ENCODE measurements at regions not wholly inside any gene's neighbourhood (a gene's known extent, or its start where the extent isn't known, plus 50 kb on each side); places are given as distances from the start of the nearest gene placed in this dataset.

- Histone ChIP-seq H3K27ac (ENCODE audit: low read depth) (no peak overlapping the region), H3K36me3 (ENCODE audit: insufficient read depth) (no peaks in the 10 kb centered on the region), H3K4me3 (ENCODE audit: low read depth, low read length) (no peak overlapping the region), H3K4me1 (ENCODE audit: insufficient read depth) (no peaks in the 10 kb centered on the region)
- WGBS = 81% methylated on average over 2 of the region's 2 CpGs
- DNase-seq (ENCODE audit: extremely low spot score) = no peak
Observed at GRCh38 chrX:149259241-149259640, 245.9 kb downstream of the IDS start.

- no peaks in the 10 kb centered on the region for H3K4me1 ChIP-seq (ENCODE audit: insufficient read depth)
Observed at GRCh38 chrX:149255860-149256259, 249.2 kb downstream of the IDS start.

GRCh38 chrX:149248073-149248625 is 257.0 kb downstream of the IDS start:
- no peak overlapping the region for H3K4me3 ChIP-seq (ENCODE audit: low read depth, low read length)
- no peak for DNase-seq (ENCODE audit: extremely low spot score)
- H3K36me3 ChIP-seq (ENCODE audit: insufficient read depth) = no peaks in the 10 kb centered on the region
- WGBS = 67% methylated on average over 3 of the region's 3 CpGs
- no peaks in the 10 kb centered on the region for H3K4me1 ChIP-seq (ENCODE audit: insufficient read depth)
- no peak overlapping the region for H3K27ac ChIP-seq (ENCODE audit: low read depth)

More at GRCh38 chrX:149255860-149256259, 249.2 kb downstream of the IDS start:
- DNase-seq (ENCODE audit: extremely low spot score) = no peak
- Histone ChIP-seq H3K36me3 (ENCODE audit: insufficient read depth) (no peaks in the 10 kb centered on the region), H3K27ac (ENCODE audit: low read depth) (no peak overlapping the region), H3K4me3 (ENCODE audit: low read depth, low read length) (no peak overlapping the region)
- 90% methylated on average over 1 of the region's 1 CpG for WGBS

DNA sequence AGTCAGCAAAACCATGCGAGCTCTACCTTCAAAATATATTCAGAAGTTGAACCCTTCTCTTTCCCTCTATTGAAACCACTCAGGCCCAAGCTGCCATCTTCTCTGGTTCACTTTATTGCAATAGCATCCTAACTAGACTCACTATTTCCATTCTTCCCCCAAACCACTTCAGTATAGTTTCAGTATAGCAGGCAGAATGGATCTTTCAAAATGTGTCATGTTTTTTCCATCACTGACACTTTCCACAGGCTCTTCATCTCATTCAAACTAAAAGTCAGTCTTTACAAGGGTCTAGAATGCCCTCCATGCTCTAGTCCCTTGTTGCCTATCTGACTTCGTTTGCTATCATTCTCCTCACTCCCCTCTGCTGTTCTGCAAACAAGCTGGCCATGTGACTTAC is 274.4 kb downstream of the IDS start:
- DNase-seq (ENCODE audit: extremely low spot score) = no peak
- Histone ChIP-seq H3K4me3 (ENCODE audit: low read depth, low read length) (no peak overlapping the region), H3K4me1 (ENCODE audit: insufficient read depth) (no peaks in the 10 kb centered on the region), H3K27ac (ENCODE audit: low read depth) (no peak overlapping the region), H3K36me3 (ENCODE audit: insufficient read depth) (no peaks in the 10 kb centered on the region)
- WGBS = 80% methylated on average over 2 of the region's 2 CpGs

DNA sequence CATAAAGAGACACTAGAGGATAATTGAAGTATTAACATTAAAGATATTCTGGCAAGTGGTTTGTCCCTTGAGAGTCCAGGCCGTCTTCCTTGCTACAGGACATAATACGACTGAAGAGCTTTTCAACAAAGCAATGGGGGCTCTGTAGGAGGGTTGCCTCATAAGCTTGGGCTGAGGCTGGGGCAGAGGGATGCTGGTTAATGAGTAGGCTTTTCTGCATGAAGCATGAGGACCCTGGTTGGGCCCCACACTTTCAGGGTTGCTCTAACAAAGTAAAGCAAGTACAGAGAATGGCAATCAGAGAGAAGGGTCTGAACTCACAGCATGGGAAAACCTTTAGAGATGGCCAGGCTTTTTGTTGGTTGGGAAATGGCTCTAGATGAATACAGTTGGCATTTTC is 281.3 kb downstream of the IDS start:
- no peaks in the 10 kb centered on the region for H3K36me3 ChIP-seq (ENCODE audit: insufficient read depth)
- no peak for DNase-seq (ENCODE audit: extremely low spot score)
- H3K4me3 ChIP-seq (ENCODE audit: low read depth, low read length) = no peak overlapping the region
- 84% methylated on average over 2 of the region's 2 CpGs for WGBS
- no peak overlapping the region for H3K27ac ChIP-seq (ENCODE audit: low read depth)
- no peaks in the 10 kb centered on the region for H3K4me1 ChIP-seq (ENCODE audit: insufficient read depth)

GRCh38 chrX:149222040-149222439 is 283.1 kb downstream of the IDS start:
- WGBS = 63% methylated on average over 1 of the region's 1 CpG
- H3K36me3 ChIP-seq (ENCODE audit: insufficient read depth) = no peaks in the 10 kb centered on the region
- H3K4me1 ChIP-seq (ENCODE audit: insufficient read depth) = no peaks in the 10 kb centered on the region

GRCh38 chrX:149221230-149221629 is 283.9 kb downstream of the IDS start:
- DNase-seq (ENCODE audit: extremely low spot score) = no peak
- no peak overlapping the region for H3K4me3 ChIP-seq (ENCODE audit: low read depth, low read length)
- H3K27ac ChIP-seq (ENCODE audit: low read depth) = no peak overlapping the region
- 19% methylated on average over 6 of the region's 6 CpGs for WGBS
- no peaks in the 10 kb centered on the region for H3K4me1 ChIP-seq (ENCODE audit: insufficient read depth)
- H3K36me3 ChIP-seq (ENCODE audit: insufficient read depth) = no peaks in the 10 kb centered on the region

More at GRCh38 chrX:149222040-149222439, 283.1 kb downstream of the IDS start:
- Histone ChIP-seq H3K4me3 (ENCODE audit: low read depth, low read length) (no peak overlapping the region), H3K27ac (ENCODE audit: low read depth) (no peak overlapping the region)
- no peak for DNase-seq (ENCODE audit: extremely low spot score)

GRCh38 chrX:149213264-149213663 is 291.8 kb downstream of the IDS start:
- no peak for DNase-seq (ENCODE audit: extremely low spot score)
- Histone ChIP-seq H3K4me3 (ENCODE audit: low read depth, low read length) (no peak overlapping the region), H3K4me1 (ENCODE audit: insufficient read depth) (no peaks in the 10 kb centered on the region), H3K36me3 (ENCODE audit: insufficient read depth) (no peaks in the 10 kb centered on the region), H3K27ac (ENCODE audit: low read depth) (no peak overlapping the region)
- 50% methylated on average over 1 of the region's 1 CpG for WGBS

DNA sequence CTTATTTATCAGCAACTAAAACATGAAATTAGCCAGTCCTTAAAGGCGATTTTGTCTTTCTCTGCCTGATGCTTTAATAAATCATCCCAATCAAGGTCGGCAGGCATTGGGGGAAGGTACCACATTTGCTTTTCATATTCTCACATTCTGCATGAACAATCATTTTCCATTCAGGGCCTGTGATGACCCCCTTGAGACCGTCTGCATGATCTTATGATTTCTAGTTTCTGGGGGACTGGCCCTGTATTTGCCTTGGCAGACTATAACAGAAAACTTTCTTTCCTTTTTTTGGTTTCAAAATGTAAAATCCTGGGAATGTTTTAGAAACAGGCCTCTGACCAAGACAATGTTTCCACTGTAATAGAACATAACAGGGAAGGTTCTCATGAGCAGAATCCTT is 296.8 kb downstream of the IDS start:
- WGBS = 73% methylated on average over 3 of the region's 3 CpGs
- no peak for DNase-seq (ENCODE audit: extremely low spot score)
- no peaks in the 10 kb centered on the region for H3K36me3 ChIP-seq (ENCODE audit: insufficient read depth)

DNA sequence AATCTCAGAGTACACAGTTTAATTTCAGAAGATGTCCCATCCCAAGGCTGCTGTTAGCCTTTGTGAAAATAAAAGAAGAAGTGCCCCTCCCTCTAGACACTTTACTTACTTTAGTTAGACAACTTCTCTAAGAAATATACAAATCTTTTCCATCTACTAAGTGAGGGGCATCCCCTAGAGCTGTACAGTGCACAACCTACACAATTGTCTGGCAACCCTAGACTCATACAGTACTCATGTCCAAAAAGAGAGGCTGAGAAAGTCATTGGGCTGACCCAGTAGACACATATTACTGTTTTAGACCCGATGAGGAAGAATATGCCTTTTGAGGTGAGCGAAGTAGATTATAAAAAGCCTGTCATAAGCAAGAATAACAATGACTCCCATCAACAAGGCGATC is 297.6 kb downstream of the IDS start:
- WGBS = 91% methylated on average over 3 of the region's 3 CpGs
- H3K4me3 ChIP-seq (ENCODE audit: low read depth, low read length) = no peak overlapping the region
- H3K4me1 ChIP-seq (ENCODE audit: insufficient read depth) = no peaks in the 10 kb centered on the region
- H3K36me3 ChIP-seq (ENCODE audit: insufficient read depth) = no peaks in the 10 kb centered on the region
- no peak for DNase-seq (ENCODE audit: extremely low spot score)
- H3K27ac ChIP-seq (ENCODE audit: low read depth) = no peak overlapping the region

More for the DNA sequence above, 296.8 kb downstream of the IDS start:
- H3K4me3 ChIP-seq (ENCODE audit: low read depth, low read length) = no peak overlapping the region
- H3K27ac ChIP-seq (ENCODE audit: low read depth) = no peak overlapping the region
- H3K4me1 ChIP-seq (ENCODE audit: insufficient read depth) = no peaks in the 10 kb centered on the region

- H3K4me1 ChIP-seq (ENCODE audit: insufficient read depth) = no peaks in the 10 kb centered on the region
- no peak overlapping the region for H3K27ac ChIP-seq (ENCODE audit: low read depth)
- WGBS = 44% methylated on average over 1 of the region's 1 CpG
- no peaks in the 10 kb centered on the region for H3K36me3 ChIP-seq (ENCODE audit: insufficient read depth)
- no peak for DNase-seq (ENCODE audit: extremely low spot score)
- no peak overlapping the region for H3K4me3 ChIP-seq (ENCODE audit: low read depth, low read length)
Observed at GRCh38 chrX:149205937-149206336, 299.2 kb downstream of the IDS start.

DNA sequence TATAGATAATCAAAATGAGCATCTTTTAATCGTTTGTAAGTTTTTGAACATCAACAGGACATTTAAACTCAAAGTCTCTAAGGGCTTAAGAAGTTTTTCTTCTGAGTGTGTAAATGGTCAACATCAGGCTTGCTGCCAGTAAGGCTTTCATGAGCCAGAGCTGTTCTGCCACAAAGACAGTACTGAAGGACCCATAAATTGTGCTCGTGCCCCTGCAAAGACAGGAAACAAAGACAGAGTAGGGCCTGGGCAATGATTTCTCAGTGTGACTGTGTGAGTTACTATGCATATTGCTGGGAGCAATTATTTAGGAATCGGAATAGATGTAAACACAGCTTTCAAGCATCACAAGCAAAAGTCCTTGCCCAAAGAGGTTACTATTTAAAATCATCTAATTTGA is 300.0 kb downstream of the IDS start:
- WGBS = 19% methylated on average over 3 of the region's 3 CpGs
- no peaks in the 10 kb centered on the region for H3K4me1 ChIP-seq (ENCODE audit: insufficient read depth)
- no peaks in the 10 kb centered on the region for H3K36me3 ChIP-seq (ENCODE audit: insufficient read depth)

DNA sequence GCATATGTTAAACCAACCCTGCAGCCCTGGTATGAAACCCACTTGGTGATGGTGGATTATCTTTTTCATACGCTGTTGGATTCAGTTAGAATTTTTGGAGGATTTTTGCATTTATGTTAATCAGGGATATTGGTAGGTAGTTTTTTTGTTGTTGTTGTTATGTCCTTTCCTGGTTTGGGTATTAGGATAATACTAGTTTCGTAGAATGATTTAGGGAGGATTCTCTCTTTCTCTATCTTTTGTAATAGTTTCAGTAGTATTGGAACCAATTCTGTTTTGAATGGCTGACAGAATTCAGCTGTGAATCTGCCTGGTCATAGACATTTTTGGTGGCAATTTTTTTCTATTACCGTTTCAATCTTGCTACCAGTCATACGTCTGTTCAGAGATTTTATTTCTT is 305.4 kb downstream of the IDS start:
- H3K36me3 ChIP-seq (ENCODE audit: insufficient read depth) = no peaks in the 10 kb centered on the region
- no peaks in the 10 kb centered on the region for H3K4me1 ChIP-seq (ENCODE audit: insufficient read depth)
- no peak overlapping the region for H3K4me3 ChIP-seq (ENCODE audit: low read depth, low read length)
- WGBS = 87% methylated on average over 4 of the region's 4 CpGs
- DNase-seq (ENCODE audit: extremely low spot score) = no peak
- H3K27ac ChIP-seq (ENCODE audit: low read depth) = no peak overlapping the region

More for the DNA sequence above, 300.0 kb downstream of the IDS start:
- H3K27ac ChIP-seq (ENCODE audit: low read depth) = no peak overlapping the region
- H3K4me3 ChIP-seq (ENCODE audit: low read depth, low read length) = no peak overlapping the region
- DNase-seq (ENCODE audit: extremely low spot score) = no peak

- WGBS = 87% methylated on average over 11 of the region's 11 CpGs
- Histone ChIP-seq H3K36me3 (ENCODE audit: insufficient read depth) (no peaks in the 10 kb centered on the region), H3K4me1 (ENCODE audit: insufficient read depth) (no peaks in the 10 kb centered on the region), H3K4me3 (ENCODE audit: low read depth, low read length) (no peak overlapping the region), H3K27ac (ENCODE audit: low read depth) (no peak overlapping the region)
- DNase-seq (ENCODE audit: extremely low spot score) = no peak
Observed at GRCh38 chrX:149198980-149199732, 305.9 kb downstream of the IDS start.
